ENCODE measurements at regions not wholly inside any gene's neighbourhood (a gene's known extent, or its start where the extent isn't known, plus 50 kb on each side); places are given as distances from the start of the nearest gene placed in this dataset.
"Not testable (repeated sequence)": the region's sequence is repeated elsewhere in the genome, so short reads cannot be mapped to it uniquely, and the experiment has no call there.

DNA sequence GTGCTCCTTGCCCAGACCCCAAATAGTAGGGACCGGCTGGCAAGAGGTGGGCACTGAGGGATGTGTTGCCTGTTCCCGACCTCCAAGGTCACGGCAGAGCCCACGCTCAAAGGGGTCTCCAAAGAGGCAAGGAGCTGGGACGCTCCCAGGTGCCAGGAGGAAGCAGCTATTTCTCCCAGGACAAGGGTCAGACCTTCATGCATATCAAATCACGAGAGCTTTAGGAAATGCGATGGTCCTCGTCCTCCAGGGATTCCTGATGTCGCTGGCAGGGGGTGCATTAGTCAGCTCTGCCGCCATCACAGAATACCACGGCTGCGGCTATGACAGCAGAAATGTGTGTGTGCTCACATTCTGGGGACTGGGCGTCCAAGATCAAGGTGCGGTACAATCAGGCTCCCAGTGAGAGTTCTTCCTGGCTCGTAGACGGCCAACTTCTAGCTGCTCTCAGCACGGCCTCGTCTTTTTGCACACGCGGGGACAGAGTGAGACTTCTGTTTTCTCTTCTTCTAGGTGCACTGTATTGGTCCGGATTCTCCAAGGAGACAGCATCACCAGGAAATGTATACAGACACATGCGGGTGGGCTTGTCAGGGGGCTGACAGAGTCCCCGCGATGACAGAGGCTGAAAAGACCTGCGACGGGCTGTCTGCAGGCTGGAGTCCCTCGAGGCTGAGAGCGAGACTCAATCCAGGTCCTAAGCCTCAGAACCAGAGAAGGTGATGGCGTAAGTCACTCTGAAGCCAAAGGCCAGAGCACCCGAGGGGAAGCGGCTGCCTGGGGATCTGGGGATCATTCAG is 81.6 kb downstream of the SHANK2 start:
- TF ChIP-seq, protein P1, sequence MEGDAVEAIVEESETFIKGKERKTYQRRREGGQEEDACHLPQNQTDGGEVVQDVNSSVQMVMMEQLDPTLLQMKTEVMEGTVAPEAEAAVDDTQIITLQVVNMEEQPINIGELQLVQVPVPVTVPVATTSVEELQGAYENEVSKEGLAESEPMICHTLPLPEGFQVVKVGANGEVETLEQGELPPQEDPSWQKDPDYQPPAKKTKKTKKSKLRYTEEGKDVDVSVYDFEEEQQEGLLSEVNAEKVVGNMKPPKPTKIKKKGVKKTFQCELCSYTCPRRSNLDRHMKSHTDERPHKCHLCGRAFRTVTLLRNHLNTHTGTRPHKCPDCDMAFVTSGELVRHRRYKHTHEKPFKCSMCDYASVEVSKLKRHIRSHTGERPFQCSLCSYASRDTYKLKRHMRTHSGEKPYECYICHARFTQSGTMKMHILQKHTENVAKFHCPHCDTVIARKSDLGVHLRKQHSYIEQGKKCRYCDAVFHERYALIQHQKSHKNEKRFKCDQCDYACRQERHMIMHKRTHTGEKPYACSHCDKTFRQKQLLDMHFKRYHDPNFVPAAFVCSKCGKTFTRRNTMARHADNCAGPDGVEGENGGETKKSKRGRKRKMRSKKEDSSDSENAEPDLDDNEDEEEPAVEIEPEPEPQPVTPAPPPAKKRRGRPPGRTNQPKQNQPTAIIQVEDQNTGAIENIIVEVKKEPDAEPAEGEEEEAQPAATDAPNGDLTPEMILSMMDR (conservative IDR thresholded peaks at IDR 0.05; ENCODE audit: low read depth), result no peak
- no peak for DNase-seq (ENCODE audit: low spot score)
- CTCF ChIA-PET, result no interaction called here
- no peak overlapping the region for H3K27ac ChIP-seq
- POLR2A ChIA-PET (ENCODE audit: low non-redundant PET), result no interaction called here

DNA sequence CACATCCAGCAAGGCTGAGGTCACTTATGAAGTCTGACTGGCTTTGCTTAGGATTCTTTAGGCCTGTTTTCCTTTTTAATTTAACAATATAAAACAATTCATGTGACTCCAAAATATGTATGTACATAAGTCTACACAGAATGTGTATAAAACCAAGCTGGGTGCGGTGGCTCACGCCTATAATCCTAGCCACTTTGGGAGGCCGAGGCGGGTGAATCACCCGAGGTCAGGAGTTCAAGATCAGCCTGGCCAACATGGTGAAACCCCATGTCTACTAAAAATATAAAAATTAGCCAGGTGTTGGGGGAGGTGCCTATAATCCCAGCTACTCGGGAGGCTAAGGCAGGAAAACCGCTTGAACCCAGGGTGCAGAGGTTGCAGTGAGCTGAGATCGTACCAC is 83.1 kb downstream of the SHANK2 start:
- TF ChIP-seq, protein P1 (conservative IDR thresholded peaks at IDR 0.05; ENCODE audit: low read depth), result no peak
- H3K27ac ChIP-seq, result no peak overlapping the region
- ChIA-PET POLR2A (ENCODE audit: low non-redundant PET) (no interaction called here), CTCF (interaction anchor here (0.6 kb wide), 2 partner anchors 61 to 342 kb away, joined by 3 to 5 read pairs; no protein-coding TSS in a partner anchor)
- DNase-seq (ENCODE audit: low spot score), result no peak

DNA sequence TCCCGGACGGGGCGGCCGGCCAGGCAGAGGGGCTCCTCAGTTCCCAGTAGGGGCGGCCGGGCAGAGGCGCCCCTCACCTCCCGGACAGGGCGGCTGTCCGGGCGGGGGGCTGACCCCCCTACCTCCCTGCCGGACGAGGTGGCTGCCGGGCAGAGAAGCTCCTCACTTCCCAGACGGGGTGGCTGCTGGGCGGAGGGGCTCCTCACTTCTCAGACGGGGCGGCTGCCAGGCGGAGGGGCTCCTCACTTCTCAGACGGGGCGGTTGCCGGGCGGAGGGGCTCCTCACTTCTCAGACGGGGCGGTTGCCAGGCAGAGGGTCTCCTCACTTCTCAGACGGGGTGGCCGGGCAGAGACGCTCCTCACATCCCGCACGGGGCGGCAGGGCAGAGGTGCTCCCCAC is 84.6 kb downstream of the SHANK2 start:
- DNase-seq (ENCODE audit: low spot score); CTCF ChIA-PET; POLR2A ChIA-PET (ENCODE audit: low non-redundant PET); H3K27ac ChIP-seq: not testable (repeated sequence)

DNA sequence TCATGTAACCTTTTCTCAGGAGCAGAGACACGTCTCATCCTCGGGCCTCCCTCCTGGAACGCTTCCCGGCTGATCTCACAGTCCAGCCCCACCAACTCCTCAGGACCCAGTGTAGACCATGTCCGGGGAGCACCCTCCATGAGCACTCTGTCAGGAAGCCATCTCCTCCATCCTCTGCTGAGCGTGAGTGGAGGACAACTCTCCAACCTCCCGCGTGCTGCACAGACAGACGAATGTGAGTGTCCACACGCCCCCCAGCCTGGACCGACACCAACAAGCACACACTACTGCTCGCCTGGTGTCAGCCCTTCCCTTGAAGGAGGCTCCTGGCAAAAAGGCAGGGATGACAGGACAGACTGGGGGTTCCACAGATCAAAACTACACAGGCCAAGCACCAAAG is 86.6 kb downstream of the SHANK2 start:
- DNase-seq (ENCODE audit: low spot score), result no peak
- ChIA-PET POLR2A (ENCODE audit: low non-redundant PET) (no interaction called here), CTCF (no interaction called here)
- TF ChIP-seq, protein P1 (conservative IDR thresholded peaks at IDR 0.05; ENCODE audit: low read depth), result no peak
- H3K27ac ChIP-seq, result no peak overlapping the region

DNA sequence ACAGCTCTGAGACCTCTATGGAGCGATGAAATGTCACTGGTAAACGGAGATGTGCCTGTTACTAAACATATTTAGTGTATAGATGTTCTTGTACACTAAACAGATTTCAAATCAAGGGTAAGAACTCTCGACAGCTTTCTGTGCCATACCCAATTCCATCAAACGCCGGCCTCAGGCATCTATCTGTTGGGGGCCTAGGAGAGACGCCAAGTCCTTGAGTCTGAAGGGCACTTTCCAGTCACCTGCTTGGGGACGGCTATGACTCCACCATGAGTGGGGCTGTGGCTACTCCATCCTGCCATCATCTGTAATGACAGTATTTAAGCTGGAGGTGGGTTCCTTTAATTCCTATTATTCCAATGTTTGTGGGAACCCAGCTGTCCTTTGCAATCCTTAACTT is 87.8 kb downstream of the SHANK2 start:
- POLR2A ChIA-PET (ENCODE audit: low non-redundant PET), result no interaction called here
- TF ChIP-seq, protein P1 (conservative IDR thresholded peaks at IDR 0.05; ENCODE audit: low read depth), result no peak
- DNase-seq (ENCODE audit: low spot score), result no peak
- CTCF ChIA-PET, result interaction anchor here (0.6 kb wide), 1 partner anchor 11 kb away, joined by 3 read pairs; no protein-coding TSS in a partner anchor
- H3K27ac ChIP-seq, result no peak overlapping the region

DNA sequence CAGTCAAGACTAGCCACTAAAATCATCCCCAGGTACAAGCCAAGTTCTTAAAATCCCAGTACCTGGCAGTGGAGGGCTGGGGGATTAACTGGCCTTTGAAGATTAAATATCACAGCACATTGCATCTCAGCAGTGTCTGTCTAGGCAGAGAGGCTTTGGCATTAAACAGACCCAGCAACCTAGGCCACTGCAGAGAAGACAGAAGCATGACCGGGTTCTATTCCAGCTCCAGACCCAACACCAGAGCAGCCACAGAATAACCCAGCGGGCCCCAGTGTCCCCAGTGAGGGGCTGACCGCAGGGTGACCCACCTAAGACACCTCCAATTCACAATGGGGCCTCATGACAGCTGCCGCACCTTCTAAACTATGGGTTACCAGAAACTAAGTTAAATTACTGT is 88.2 kb downstream of the SHANK2 start:
- no peak for DNase-seq (ENCODE audit: low spot score)
- TF ChIP-seq, protein P1 (conservative IDR thresholded peaks at IDR 0.05; ENCODE audit: low read depth), result no peak
- H3K27ac ChIP-seq, result no peak overlapping the region
- CTCF ChIA-PET, result interaction anchor here (0.6 kb wide), 1 partner anchor 11 kb away, joined by 3 read pairs; no protein-coding TSS in a partner anchor
- POLR2A ChIA-PET (ENCODE audit: low non-redundant PET), result no interaction called here

DNA sequence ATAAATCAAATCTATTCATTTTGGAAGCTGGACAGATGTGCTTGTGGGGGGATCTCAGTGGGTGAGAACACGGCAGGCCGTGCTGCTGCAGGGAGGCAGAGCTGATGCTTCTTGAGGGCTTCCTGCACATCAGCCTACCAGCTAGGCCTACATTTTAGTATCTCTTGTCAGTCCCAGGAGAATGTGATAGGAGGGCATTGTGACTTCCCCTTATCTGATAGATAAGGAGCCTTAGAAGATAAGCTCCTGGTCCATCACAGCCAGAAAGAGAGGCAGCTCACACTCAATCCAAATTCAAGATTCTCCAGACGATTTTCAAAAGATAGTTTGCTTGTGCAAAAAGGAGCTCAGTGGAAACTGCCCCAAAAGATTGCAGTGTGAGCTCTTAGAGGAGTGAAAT is 89.0 kb downstream of the SHANK2 start:
- ChIA-PET CTCF (no interaction called here), POLR2A (ENCODE audit: low non-redundant PET) (no interaction called here)
- no peak overlapping the region for H3K27ac ChIP-seq
- TF ChIP-seq, protein P1 (conservative IDR thresholded peaks at IDR 0.05; ENCODE audit: low read depth), result no peak
- no peak for DNase-seq (ENCODE audit: low spot score)

Data from RWPE1 (cell line).